Panc1 (cell line): ENCODE measurements at regions not wholly inside any gene's neighbourhood (a gene's known extent, or its start where the extent isn't known, plus 50 kb on each side); places are given as distances from the start of the nearest gene placed in this dataset.

Experiments
- ATAC-seq: fragments of 200-7000 bp; cut with Tn5 transposase; 2 replicates; pipeline ENCODE4 v1.9.1; 2020; ENCODE audit warnings: mild to moderate bottlenecking, moderate library complexity
- BruUV-seq: library from RNA; stranded (reverse); fragments of 400-500 nt; replicated peaks from 2 replicates; lab custom pipeline; 2021; lab: Mats Ljungman, UMichigan
- CTCF ChIA-PET: fragments of 300-600 bp; sonication (Branson Sonifier 250); formaldehyde crosslinking; loops from one replicate; lab custom pipeline; 2022; ENCODE audit warnings: antibody characterized with exemption; lab: Charles Lee
- POLR2A ChIA-PET: fragments of 300-600 bp; sonication (Branson Sonifier 250); formaldehyde crosslinking; loops from one replicate; lab custom pipeline; 2022; ENCODE audit warnings: antibody characterized with exemption; lab: Charles Lee
- DNase-seq: peaks from one replicate; pipeline ENCODE4 v3.0.0-alpha.2; 2010; ENCODE audit warnings: low read depth, low spot score
- H3K27ac ChIP-seq: 2 replicates; pipeline ENCODE4 v1.5.1; 2011; ENCODE audit warnings: mild to moderate bottlenecking, low read length, inconsistent platforms
- H3K27me3 ChIP-seq: fragments of 200-500 bp; sonication (Bioruptor generic); 2 replicates; pipeline ENCODE4 v1.6.0; 2014; ENCODE audit warnings: low read length, inconsistent platforms; ENCODE audit not compliant: control insufficient read depth, insufficient read depth
- H3K36me3 ChIP-seq: fragments of 200-500 bp; sonication (Bioruptor generic); 2 replicates; pipeline ENCODE4 v1.5.1; 2014; ENCODE audit warnings: inconsistent platforms, mild to moderate bottlenecking, low read length, moderate library complexity; ENCODE audit not compliant: control insufficient read depth, insufficient read depth
- H3K4me1 ChIP-seq: 2 replicates; pipeline ENCODE4 v1.5.1; 2011; ENCODE audit warnings: inconsistent platforms, mild to moderate bottlenecking, low read length, moderate library complexity; ENCODE audit not compliant: control insufficient read depth, insufficient read depth
- H3K4me3 ChIP-seq, 2 experiments: 2 replicates each; pipeline ENCODE4 v1.5.1; 2011 to 2012; ENCODE audit warnings: low read depth in 2 of 2, low read length in 2 of 2, mild to moderate bottlenecking in 2 of 2, inconsistent platforms in 1 of 2, moderate library complexity in 1 of 2
- H3K9me3 ChIP-seq: fragments of 200-500 bp; sonication (Bioruptor generic); 2 replicates; pipeline ENCODE4 v1.5.1; 2014; ENCODE audit warnings: low read depth, mild to moderate bottlenecking, inconsistent platforms, low read length, moderate library complexity; ENCODE audit not compliant: control insufficient read depth, insufficient read depth
- CTCF ChIP-seq: fragments of 450-650 bp; IDR thresholded peaks from 2 replicates; pipeline ENCODE4 v1.5.1; 2017; ENCODE audit warnings: mild to moderate bottlenecking
- POLR2AphosphoS5 ChIP-seq: IDR thresholded peaks from 2 replicates; pipeline ENCODE4 v1.6.1; 2012; ENCODE audit warnings: mild to moderate bottlenecking, low read depth, low read length, moderate library complexity
- REST ChIP-seq, 2 experiments: IDR thresholded peaks; 2 replicates each; pipeline ENCODE4 v1.6.1; 2011 to 2012; ENCODE audit warnings: low read depth in 2 of 2, control low read depth in 1 of 2, low read length in 1 of 2, mild to moderate bottlenecking in 1 of 2, moderate library complexity in 1 of 2; ENCODE audit not compliant: insufficient read depth in 1 of 2
- SIN3A ChIP-seq: IDR thresholded peaks from 2 replicates; pipeline ENCODE4 v1.6.1; 2012; ENCODE audit warnings: low read depth, mild to moderate bottlenecking, low read length, moderate library complexity, borderline replicate concordance; ENCODE audit not compliant: insufficient read depth
- TCF7L2 ChIP-seq: IDR thresholded peaks from 2 replicates; pipeline ENCODE4 v1.6.1; 2011; ENCODE audit warnings: mild to moderate bottlenecking, low read depth, low read length, inconsistent platforms
- in situ Hi-C: cut with HindIII; loops from 2 replicates; pipeline ENCODE4 v1.10.0; 2016; ENCODE audit warnings: low sequenced_read_pairs, low pct_unique_long_range_greater_than_20kb
- intact Hi-C: fragments of 100-400 bp; cut with micrococcal nuclease; formaldehyde crosslinking; loops from one replicate; pipeline ENCODE4 v1.10.0; 2022; ENCODE audit not compliant: unreplicated experiment

GRCh38 chr13:104898484-104898883, 1637.0 kb downstream of the EFNB2 start:
- in situ Hi-C loops (no loop called here), intact Hi-C loops (no loop called here)
- POLR2A ChIA-PET = no interaction called here
- DNase-seq (no peak), ATAC-seq (no peak)
- CTCF ChIA-PET = no interaction called here
- Histone ChIP-seq H3K4me3 (no peak overlapping the region), H3K4me1 (no peaks in the 10 kb centered on the region), H3K27me3 (no peaks in the 10 kb centered on the region), H3K27ac (no peak overlapping the region), H3K36me3 (no peaks in the 10 kb centered on the region), H3K9me3 (no peaks in the 10 kb centered on the region)
- no TSS peak for BruUV-seq
- TF ChIP-seq REST (IDR thresholded peaks at IDR 0.05; ENCODE audit: insufficient read depth in 1 of 2, low read depth in 2 of 2, low read length in 1 of 2) (no peak), POLR2AphosphoS5 (no peak), CTCF (no peak), SIN3A (no peak), TCF7L2 (no peak)

GRCh38 chr13:104895521-104895920, 1639.9 kb downstream of the EFNB2 start:
- no peak overlapping the region for H3K27ac ChIP-seq
- H3K4me1 ChIP-seq = no peaks in the 10 kb centered on the region
- BruUV-seq = no TSS peak
- H3K9me3 ChIP-seq = no peaks in the 10 kb centered on the region
- ATAC-seq (no peak), DNase-seq (no peak)
- in situ Hi-C loops (no loop called here), intact Hi-C loops (no loop called here)
- no peaks in the 10 kb centered on the region for H3K27me3 ChIP-seq
- ChIA-PET CTCF (no interaction called here), POLR2A (no interaction called here)
- no peak overlapping the region for H3K4me3 ChIP-seq
- H3K36me3 ChIP-seq = no peaks in the 10 kb centered on the region
- no peak for TF ChIP-seq REST (IDR thresholded peaks at IDR 0.05; ENCODE audit: insufficient read depth in 1 of 2, low read depth in 2 of 2, low read length in 1 of 2)
- no peak for TF ChIP-seq TCF7L2
- no peak for TF ChIP-seq CTCF
- TF ChIP-seq POLR2AphosphoS5 = no peak
- no peak for TF ChIP-seq SIN3A
